Stimulated activated memory B cell treated with anti-CD40 and anti-IgM and Interleukin-4, amounts not matched to agents 10 μg/mL and 1 μg/mL and 100 μg/mL, for 72 hours (primary cell): ENCODE measurements at regions not wholly inside any gene's neighbourhood (a gene's known extent, or its start where the extent isn't known, plus 50 kb on each side); places are given as distances from the start of the nearest gene placed in this dataset.

Experiments used
- ATAC-seq: fragments of 150-1000 bp; cut with Tn5 transposase; 2 replicates; pipeline ENCODE4 v1.10.0; 2021
- H3K27ac Mint-ChIP-seq: one replicate; pipeline ENCODE4 v1.8.0; 2022; ENCODE audit warnings: mild to moderate bottlenecking, mixed read lengths
- H3K27me3 Mint-ChIP-seq: one replicate; pipeline ENCODE4 v1.8.0; 2022; ENCODE audit warnings: mixed read lengths
- H3K36me3 Mint-ChIP-seq: one replicate; pipeline ENCODE4 v1.8.0; 2022; ENCODE audit warnings: mixed read lengths
- H3K4me1 Mint-ChIP-seq: one replicate; pipeline ENCODE4 v1.8.0; 2022; ENCODE audit warnings: mixed read lengths
- H3K4me3 Mint-ChIP-seq: one replicate; pipeline ENCODE4 v1.8.0; 2022; ENCODE audit warnings: mild to moderate bottlenecking, moderate library complexity, mixed read lengths
- H3K9me3 Mint-ChIP-seq: one replicate; pipeline ENCODE4 v1.8.0; 2022; ENCODE audit warnings: mixed read lengths

GRCh38 chr4:13218326-13218958, 265.7 kb downstream of the RAB28 start:
- H3K4me1 Mint-ChIP-seq = no peaks in the 10 kb centered on the region
- peaks cover 22% of the 10 kb centered on the region for H3K36me3 Mint-ChIP-seq
- no peak overlapping the region for H3K27ac Mint-ChIP-seq
- no peak overlapping the region for H3K4me3 Mint-ChIP-seq
- peaks cover 7% of the 10 kb centered on the region for H3K9me3 Mint-ChIP-seq
- H3K27me3 Mint-ChIP-seq = no peaks in the 10 kb centered on the region
- no peak for ATAC-seq

- Mint-ChIP-seq H3K4me1 (no peaks in the 10 kb centered on the region), H3K27ac (no peak overlapping the region), H3K36me3 (peaks cover 22% of the 10 kb centered on the region), H3K4me3 (no peak overlapping the region), H3K9me3 (peaks cover 7% of the 10 kb centered on the region), H3K27me3 (no peaks in the 10 kb centered on the region)
- ATAC-seq = no peak
These were observed 268.6 kb downstream of the RAB28 start for GRCh38 chr4:13215560-13215959.

GRCh38 chr4:13212936-13213335, 271.2 kb downstream of the RAB28 start:
- ATAC-seq = no peak
- Mint-ChIP-seq H3K27me3 (no peaks in the 10 kb centered on the region), H3K4me1 (no peaks in the 10 kb centered on the region), H3K4me3 (no peak overlapping the region), H3K27ac (no peak overlapping the region), H3K9me3 (peaks cover 7% of the 10 kb centered on the region), H3K36me3 (peaks cover 22% of the 10 kb centered on the region)

GRCh38 chr4:13209600-13209999, 274.5 kb downstream of the RAB28 start:
- ATAC-seq = no peak
- Mint-ChIP-seq H3K4me1 (no peaks in the 10 kb centered on the region), H3K4me3 (no peak overlapping the region), H3K9me3 (no peaks in the 10 kb centered on the region), H3K27ac (no peak overlapping the region), H3K27me3 (no peaks in the 10 kb centered on the region), H3K36me3 (peaks cover 4% of the 10 kb centered on the region)

- Mint-ChIP-seq H3K4me3 (no peak overlapping the region), H3K4me1 (no peaks in the 10 kb centered on the region), H3K27me3 (no peaks in the 10 kb centered on the region), H3K9me3 (no peaks in the 10 kb centered on the region), H3K27ac (no peak overlapping the region), H3K36me3 (peaks cover 6% of the 10 kb centered on the region)
- no peak for ATAC-seq
These were observed 275.5 kb downstream of the RAB28 start for GRCh38 chr4:13208558-13209193.

GRCh38 chr4:13207226-13207625, 276.9 kb downstream of the RAB28 start:
- no peaks in the 10 kb centered on the region for H3K9me3 Mint-ChIP-seq
- no peak overlapping the region for H3K4me3 Mint-ChIP-seq
- no peaks in the 10 kb centered on the region for H3K4me1 Mint-ChIP-seq
- no peak overlapping the region for H3K27ac Mint-ChIP-seq
- H3K27me3 Mint-ChIP-seq = no peaks in the 10 kb centered on the region
- no peak for ATAC-seq
- peaks cover 6% of the 10 kb centered on the region for H3K36me3 Mint-ChIP-seq

- H3K27me3 Mint-ChIP-seq = no peaks in the 10 kb centered on the region
- H3K4me1 Mint-ChIP-seq = no peaks in the 10 kb centered on the region
- H3K9me3 Mint-ChIP-seq = no peaks in the 10 kb centered on the region
- no peak for ATAC-seq
- H3K36me3 Mint-ChIP-seq = peaks cover 14% of the 10 kb centered on the region
- H3K27ac Mint-ChIP-seq = no peak overlapping the region
- no peak overlapping the region for H3K4me3 Mint-ChIP-seq
These were observed 281.0 kb downstream of the RAB28 start for GRCh38 chr4:13203101-13203500.

GRCh38 chr4:13202701-13203100, 281.4 kb downstream of the RAB28 start:
- Mint-ChIP-seq H3K27ac (no peak overlapping the region), H3K4me3 (no peak overlapping the region), H3K4me1 (no peaks in the 10 kb centered on the region), H3K36me3 (peaks cover 15% of the 10 kb centered on the region), H3K27me3 (no peaks in the 10 kb centered on the region), H3K9me3 (no peaks in the 10 kb centered on the region)
- ATAC-seq = no peak

- no peaks in the 10 kb centered on the region for H3K9me3 Mint-ChIP-seq
- ATAC-seq = no peak
- no peak overlapping the region for H3K4me3 Mint-ChIP-seq
- H3K27ac Mint-ChIP-seq = no peak overlapping the region
- H3K4me1 Mint-ChIP-seq = no peaks in the 10 kb centered on the region
- H3K27me3 Mint-ChIP-seq = no peaks in the 10 kb centered on the region
- H3K36me3 Mint-ChIP-seq = peaks cover 19% of the 10 kb centered on the region
These were observed 282.9 kb downstream of the RAB28 start for GRCh38 chr4:13201241-13201640.

- ATAC-seq = no peak
- H3K4me3 Mint-ChIP-seq = no peak overlapping the region
- no peaks in the 10 kb centered on the region for H3K4me1 Mint-ChIP-seq
- no peaks in the 10 kb centered on the region for H3K27me3 Mint-ChIP-seq
- no peak overlapping the region for H3K27ac Mint-ChIP-seq
- H3K36me3 Mint-ChIP-seq = peaks cover 29% of the 10 kb centered on the region
- H3K9me3 Mint-ChIP-seq = peaks cover 3% of the 10 kb centered on the region
These were observed 287.4 kb downstream of the RAB28 start for GRCh38 chr4:13196721-13197120.

- peaks cover 3% of the 10 kb centered on the region for H3K9me3 Mint-ChIP-seq
- no peak overlapping the region for H3K27ac Mint-ChIP-seq
- no peak overlapping the region for H3K4me3 Mint-ChIP-seq
- no peaks in the 10 kb centered on the region for H3K27me3 Mint-ChIP-seq
- no peak for ATAC-seq
- no peaks in the 10 kb centered on the region for H3K4me1 Mint-ChIP-seq
- H3K36me3 Mint-ChIP-seq = peaks cover 28% of the 10 kb centered on the region
These were observed 290.5 kb downstream of the RAB28 start for GRCh38 chr4:13193662-13194061.

- no peak overlapping the region for H3K4me3 Mint-ChIP-seq
- ATAC-seq = no peak
- no peaks in the 10 kb centered on the region for H3K27me3 Mint-ChIP-seq
- peaks cover 21% of the 10 kb centered on the region for H3K36me3 Mint-ChIP-seq
- H3K27ac Mint-ChIP-seq = no peak overlapping the region
- H3K4me1 Mint-ChIP-seq = no peaks in the 10 kb centered on the region
- H3K9me3 Mint-ChIP-seq = peaks cover 6% of the 10 kb centered on the region
These were observed 293.9 kb downstream of the RAB28 start for GRCh38 chr4:13190093-13190721.

GRCh38 chr4:13184199-13184598, 299.9 kb downstream of the RAB28 start:
- no peak for ATAC-seq
- Mint-ChIP-seq H3K27ac (no peak overlapping the region), H3K4me3 (no peak overlapping the region), H3K36me3 (peaks cover 6% of the 10 kb centered on the region), H3K4me1 (no peaks in the 10 kb centered on the region), H3K9me3 (peaks cover 3% of the 10 kb centered on the region), H3K27me3 (no peaks in the 10 kb centered on the region)

GRCh38 chr4:13182133-13182532, 302.0 kb downstream of the RAB28 start:
- H3K4me3 Mint-ChIP-seq = no peak overlapping the region
- H3K27me3 Mint-ChIP-seq = no peaks in the 10 kb centered on the region
- H3K9me3 Mint-ChIP-seq = peaks cover 3% of the 10 kb centered on the region
- no peak overlapping the region for H3K27ac Mint-ChIP-seq
- peaks cover 6% of the 10 kb centered on the region for H3K36me3 Mint-ChIP-seq
- no peak for ATAC-seq
- H3K4me1 Mint-ChIP-seq = no peaks in the 10 kb centered on the region

GRCh38 chr4:13181681-13182080, 302.5 kb downstream of the RAB28 start:
- H3K27me3 Mint-ChIP-seq = no peaks in the 10 kb centered on the region
- H3K27ac Mint-ChIP-seq = no peak overlapping the region
- peaks cover 6% of the 10 kb centered on the region for H3K36me3 Mint-ChIP-seq
- H3K4me1 Mint-ChIP-seq = no peaks in the 10 kb centered on the region
- ATAC-seq = no peak
- H3K4me3 Mint-ChIP-seq = no peak overlapping the region
- H3K9me3 Mint-ChIP-seq = peaks cover 3% of the 10 kb centered on the region

GRCh38 chr4:13180701-13181100, 303.4 kb downstream of the RAB28 start:
- H3K4me3 Mint-ChIP-seq = no peak overlapping the region
- H3K27me3 Mint-ChIP-seq = no peaks in the 10 kb centered on the region
- H3K9me3 Mint-ChIP-seq = peaks cover 3% of the 10 kb centered on the region
- no peak overlapping the region for H3K27ac Mint-ChIP-seq
- ATAC-seq = no peak
- peaks cover 3% of the 10 kb centered on the region for H3K4me1 Mint-ChIP-seq
- H3K36me3 Mint-ChIP-seq = peaks cover 6% of the 10 kb centered on the region
